ENCODE measurements at regions not wholly inside any gene's neighbourhood (a gene's known extent, or its start where the extent isn't known, plus 50 kb on each side); places are given as distances from the start of the nearest gene placed in this dataset.

DNA sequence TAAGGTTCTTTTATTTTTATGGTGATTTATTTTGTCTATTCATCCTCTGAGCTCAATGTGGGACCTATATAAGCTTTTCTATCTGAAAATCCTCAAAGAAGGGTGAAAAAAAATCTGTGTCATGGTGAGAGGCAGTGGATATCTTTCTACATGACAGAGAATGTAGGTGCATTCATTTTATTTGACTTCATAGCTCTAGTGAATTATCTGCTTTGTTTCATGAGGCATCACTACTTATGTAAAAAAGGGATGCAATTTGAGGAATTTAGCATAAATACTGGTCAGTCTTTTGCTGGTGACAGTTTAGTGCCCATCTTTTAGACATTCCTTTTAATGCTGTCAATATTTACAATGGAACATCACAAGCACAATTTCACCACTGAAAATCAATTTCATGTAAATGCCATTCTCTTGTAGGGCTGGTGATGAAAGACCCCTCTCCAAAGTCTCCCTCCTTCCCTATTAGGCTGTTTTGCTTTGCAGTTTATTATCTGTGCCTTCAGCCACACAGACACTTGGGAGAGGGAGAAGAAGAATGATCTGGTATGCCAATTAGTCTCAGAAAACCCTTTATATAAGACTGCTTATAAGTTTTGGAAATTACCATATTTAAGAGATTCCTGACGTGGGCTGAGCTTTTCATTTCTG lies 148.3 kb upstream of the NXPH2 start:
- Mint-ChIP-seq H3K4me3 (no peak overlapping the region), H3K9me3 (peaks cover 27% of the 10 kb centered on the region), H3K4me1 (ENCODE audit: low read depth) (no peaks in the 10 kb centered on the region), H3K27me3 (no peaks in the 10 kb centered on the region), H3K27ac (no peak overlapping the region), H3K36me3 (ENCODE audit: low read depth) (no peaks in the 10 kb centered on the region)
- intact Hi-C loops (cut with micrococcal nuclease): no loop called here

DNA sequence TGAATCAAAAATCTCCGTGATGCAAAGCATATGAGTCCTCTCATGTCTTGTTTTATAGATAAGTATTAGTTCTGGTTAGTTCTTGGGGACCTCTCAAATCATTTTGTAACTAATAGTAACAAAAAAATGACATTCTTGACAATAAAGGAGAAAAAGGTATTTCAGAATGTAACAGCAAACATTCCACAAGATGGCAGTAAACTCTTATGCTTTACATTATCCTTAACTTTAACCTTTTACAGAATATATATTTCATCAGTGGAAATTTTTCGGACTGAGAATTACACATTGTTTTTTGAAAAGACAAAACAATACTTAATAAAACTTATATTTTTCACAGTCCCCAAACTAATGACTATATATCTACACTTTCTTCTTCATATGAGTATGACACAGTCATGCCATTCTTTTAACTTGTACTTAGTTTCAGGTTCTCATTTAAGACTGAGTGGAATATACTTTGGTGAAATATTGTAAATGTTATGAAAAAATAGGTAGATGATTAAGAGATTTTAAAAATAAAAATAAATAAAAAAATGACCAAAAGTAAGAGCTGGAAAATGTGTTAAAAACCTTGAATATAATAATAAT lies 142.9 kb upstream of the NXPH2 start:
- no peaks in the 10 kb centered on the region for H3K36me3 Mint-ChIP-seq (ENCODE audit: low read depth)
- H3K27me3 Mint-ChIP-seq: no peaks in the 10 kb centered on the region
- H3K27ac Mint-ChIP-seq: no peak overlapping the region
- intact Hi-C loops (cut with micrococcal nuclease): no loop called here
- H3K4me3 Mint-ChIP-seq: no peak overlapping the region
- no peaks in the 10 kb centered on the region for H3K4me1 Mint-ChIP-seq (ENCODE audit: low read depth)
- H3K9me3 Mint-ChIP-seq: no peaks in the 10 kb centered on the region

DNA sequence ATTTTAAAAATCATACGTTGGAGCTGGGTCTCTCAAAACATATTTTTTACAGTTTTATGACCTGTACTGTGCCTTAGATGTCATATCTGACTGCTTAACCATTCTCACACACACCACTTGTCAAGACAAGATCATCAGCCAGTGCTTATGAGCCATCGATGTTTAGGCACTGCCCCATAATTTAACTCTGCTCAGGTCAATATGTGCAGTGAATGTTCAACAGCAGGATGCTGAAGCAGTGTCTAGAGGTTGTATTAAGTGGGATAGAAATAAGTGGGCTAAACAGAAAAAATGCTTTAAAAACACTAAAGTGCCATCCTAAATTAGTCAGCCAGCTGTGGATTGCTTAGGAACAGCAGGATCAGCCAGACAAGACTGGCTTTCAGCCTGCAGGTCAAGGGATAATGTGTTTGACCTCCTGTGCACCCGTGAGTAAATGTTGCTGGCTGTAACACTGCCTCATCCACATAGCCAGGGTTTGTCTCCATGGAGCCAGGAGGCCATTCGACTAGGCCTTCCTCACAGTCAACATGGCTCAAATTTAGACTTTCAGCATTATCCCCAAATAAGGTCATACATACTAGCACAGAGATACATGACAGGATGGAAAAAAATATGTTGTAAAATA lies 139.0 kb upstream of the NXPH2 start:
- intact Hi-C loops (cut with micrococcal nuclease): no loop called here
- H3K36me3 Mint-ChIP-seq (ENCODE audit: low read depth): no peaks in the 10 kb centered on the region
- no peak overlapping the region for H3K27ac Mint-ChIP-seq
- H3K4me1 Mint-ChIP-seq (ENCODE audit: low read depth): no peaks in the 10 kb centered on the region
- H3K4me3 Mint-ChIP-seq: no peak overlapping the region
- H3K27me3 Mint-ChIP-seq: no peaks in the 10 kb centered on the region
- H3K9me3 Mint-ChIP-seq: no peaks in the 10 kb centered on the region

DNA sequence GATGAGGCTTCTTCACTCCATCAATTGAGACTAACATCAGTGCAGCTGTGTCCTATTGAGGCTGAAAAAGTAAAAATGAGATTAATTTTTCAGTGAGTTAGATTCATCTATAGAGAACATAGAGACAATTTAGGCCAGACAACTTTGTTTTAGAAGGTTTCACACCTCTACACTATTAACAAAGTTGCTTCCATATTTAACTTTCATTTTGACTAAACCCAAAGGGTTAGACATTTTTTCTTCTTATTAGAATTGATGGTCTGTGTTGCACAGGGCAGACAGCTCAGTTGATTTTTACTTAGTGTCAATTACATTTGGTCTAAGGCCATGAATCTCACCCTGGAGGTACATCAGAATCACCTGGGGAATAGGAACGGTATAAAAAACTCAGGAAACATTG lies 130.2 kb upstream of the NXPH2 start:
- H3K27ac Mint-ChIP-seq: no peak overlapping the region
- H3K36me3 Mint-ChIP-seq (ENCODE audit: low read depth): no peaks in the 10 kb centered on the region
- H3K27me3 Mint-ChIP-seq: no peaks in the 10 kb centered on the region
- peaks cover 15% of the 10 kb centered on the region for H3K9me3 Mint-ChIP-seq
- no peaks in the 10 kb centered on the region for H3K4me1 Mint-ChIP-seq (ENCODE audit: low read depth)
- intact Hi-C loops (cut with micrococcal nuclease): no loop called here
- no peak overlapping the region for H3K4me3 Mint-ChIP-seq

DNA sequence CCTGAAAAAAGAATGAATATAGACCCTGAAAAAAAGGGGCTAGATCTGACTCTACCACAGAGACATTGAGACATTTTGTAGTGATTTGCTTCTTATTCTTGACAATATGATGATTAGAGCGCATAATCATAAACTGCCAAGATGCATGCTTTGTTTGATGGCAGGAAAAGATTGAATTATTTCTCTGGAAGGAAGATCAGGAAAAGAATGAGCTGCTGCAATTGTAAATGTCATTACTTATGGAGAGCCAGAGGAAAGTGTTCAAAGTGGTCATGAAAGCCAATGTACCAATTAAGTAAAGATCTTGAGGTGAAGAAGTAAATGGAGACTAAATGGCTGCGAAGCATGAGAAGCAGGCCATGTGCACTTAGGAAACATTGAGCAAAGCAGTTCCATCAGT lies 126.4 kb upstream of the NXPH2 start:
- Mint-ChIP-seq H3K27ac (no peak overlapping the region), H3K27me3 (no peaks in the 10 kb centered on the region), H3K4me1 (ENCODE audit: low read depth) (no peaks in the 10 kb centered on the region), H3K4me3 (no peak overlapping the region), H3K9me3 (peaks cover 20% of the 10 kb centered on the region), H3K36me3 (ENCODE audit: low read depth) (no peaks in the 10 kb centered on the region)
- intact Hi-C loops (cut with micrococcal nuclease): no loop called here

DNA sequence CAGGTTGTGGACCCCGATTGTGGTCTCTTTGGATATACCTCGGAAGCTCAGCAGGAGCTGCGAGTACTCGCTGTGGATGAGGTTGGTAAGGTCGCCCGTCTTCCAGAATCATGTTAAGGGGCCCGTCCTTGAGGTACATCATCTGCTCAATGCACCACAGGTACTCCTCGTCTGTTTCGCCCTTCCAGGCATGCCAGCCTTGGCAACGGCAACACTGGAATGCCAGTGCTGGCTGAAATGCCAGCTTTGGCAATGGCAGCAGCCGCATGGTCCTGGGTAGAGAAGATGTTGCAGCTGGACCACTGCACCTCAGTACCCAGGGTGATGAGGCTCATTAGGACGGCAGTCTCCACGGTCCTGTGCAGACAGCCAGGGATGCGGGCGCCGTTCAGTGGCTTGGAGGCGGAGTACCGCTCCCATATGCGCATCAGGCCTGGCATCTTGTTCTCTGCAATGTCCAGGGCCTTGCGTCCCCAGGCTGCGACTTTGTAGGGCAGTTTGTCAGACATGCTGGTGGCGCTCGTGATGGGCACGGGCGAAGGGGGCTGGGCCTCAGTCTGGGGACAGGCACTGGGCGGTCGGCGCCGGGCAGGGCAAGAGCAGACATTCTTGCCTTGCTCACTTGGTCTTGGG lies 122.2 kb upstream of the NXPH2 start:
- intact Hi-C loops (cut with micrococcal nuclease): no loop called here
- H3K27ac Mint-ChIP-seq: no peak overlapping the region
- H3K27me3 Mint-ChIP-seq: no peaks in the 10 kb centered on the region
- no peaks in the 10 kb centered on the region for H3K4me1 Mint-ChIP-seq (ENCODE audit: low read depth)
- H3K4me3 Mint-ChIP-seq: no peak overlapping the region
- peaks cover 17% of the 10 kb centered on the region for H3K9me3 Mint-ChIP-seq
- no peaks in the 10 kb centered on the region for H3K36me3 Mint-ChIP-seq (ENCODE audit: low read depth)

DNA sequence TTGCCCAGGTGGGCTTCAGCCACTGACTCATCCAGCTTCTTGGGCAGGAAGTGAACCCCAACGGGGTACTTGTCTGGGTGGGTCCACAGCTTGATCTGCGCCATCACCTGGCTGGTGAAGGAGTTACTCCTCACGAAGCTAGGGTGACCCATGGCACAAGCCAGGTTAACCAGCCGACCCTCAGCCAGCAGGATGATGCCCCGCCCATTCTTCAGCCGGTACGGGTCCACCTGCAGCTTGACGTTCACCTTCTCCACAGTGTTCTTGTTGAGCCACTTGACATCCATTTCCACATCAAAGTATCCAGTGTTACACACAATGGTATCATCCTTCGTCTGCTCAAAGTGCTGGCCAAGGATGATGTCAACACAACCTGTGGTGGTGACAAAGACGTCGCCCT lies 121.3 kb upstream of the NXPH2 start:
- no peaks in the 10 kb centered on the region for H3K4me1 Mint-ChIP-seq (ENCODE audit: low read depth)
- H3K4me3 Mint-ChIP-seq: no peak overlapping the region
- intact Hi-C loops (cut with micrococcal nuclease): no loop called here
- H3K27me3 Mint-ChIP-seq: no peaks in the 10 kb centered on the region
- H3K9me3 Mint-ChIP-seq: peaks cover 17% of the 10 kb centered on the region
- H3K36me3 Mint-ChIP-seq (ENCODE audit: low read depth): no peaks in the 10 kb centered on the region
- no peak overlapping the region for H3K27ac Mint-ChIP-seq

DNA sequence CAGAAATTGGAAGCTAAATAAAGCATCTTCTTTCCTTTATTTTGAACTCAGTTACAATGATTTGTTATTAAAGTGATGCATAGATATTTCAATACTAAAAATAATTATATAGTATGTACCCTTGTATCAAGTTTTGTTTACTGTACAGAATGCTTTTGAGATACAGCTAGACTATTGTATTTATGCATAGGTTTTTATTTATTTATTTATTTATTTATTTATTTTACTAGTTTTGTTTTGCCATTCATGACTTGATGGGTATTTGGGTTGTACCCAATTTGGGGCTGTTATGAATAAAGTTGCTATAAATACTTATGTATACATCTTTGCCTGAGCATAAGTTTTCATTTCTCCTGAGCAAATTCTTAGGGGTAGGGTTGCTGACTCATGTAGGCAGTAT lies 118.7 kb upstream of the NXPH2 start:
- intact Hi-C loops (cut with micrococcal nuclease): no loop called here
- Mint-ChIP-seq H3K4me3 (no peak overlapping the region), H3K36me3 (ENCODE audit: low read depth) (no peaks in the 10 kb centered on the region), H3K27me3 (no peaks in the 10 kb centered on the region), H3K4me1 (ENCODE audit: low read depth) (no peaks in the 10 kb centered on the region), H3K9me3 (peaks cover 18% of the 10 kb centered on the region), H3K27ac (no peak overlapping the region)

DNA sequence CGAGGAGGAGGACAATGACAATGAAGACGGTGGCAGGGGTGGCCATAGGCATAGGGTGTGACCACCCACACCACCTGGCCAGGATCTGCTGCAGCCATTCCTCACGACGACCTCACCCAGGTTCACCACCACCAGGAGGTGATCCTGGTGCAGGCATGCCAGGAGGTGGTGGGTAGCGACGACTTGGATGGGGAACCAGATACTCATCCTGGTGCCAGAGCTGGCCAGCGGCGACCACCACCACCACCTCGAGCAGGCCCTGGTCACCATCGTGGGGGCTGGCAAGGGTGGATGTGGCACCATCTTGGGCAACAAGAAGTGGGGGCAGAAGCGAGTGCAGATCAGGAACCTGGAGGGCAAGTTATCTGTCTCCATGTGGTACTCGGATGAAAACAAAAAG lies 117.1 kb upstream of the NXPH2 start:
- Mint-ChIP-seq H3K36me3 (ENCODE audit: low read depth) (no peaks in the 10 kb centered on the region), H3K27me3 (no peaks in the 10 kb centered on the region), H3K4me3 (no peak overlapping the region), H3K27ac (no peak overlapping the region), H3K4me1 (ENCODE audit: low read depth) (no peaks in the 10 kb centered on the region), H3K9me3 (peaks cover 24% of the 10 kb centered on the region)
- intact Hi-C loops (cut with micrococcal nuclease): no loop called here

DNA sequence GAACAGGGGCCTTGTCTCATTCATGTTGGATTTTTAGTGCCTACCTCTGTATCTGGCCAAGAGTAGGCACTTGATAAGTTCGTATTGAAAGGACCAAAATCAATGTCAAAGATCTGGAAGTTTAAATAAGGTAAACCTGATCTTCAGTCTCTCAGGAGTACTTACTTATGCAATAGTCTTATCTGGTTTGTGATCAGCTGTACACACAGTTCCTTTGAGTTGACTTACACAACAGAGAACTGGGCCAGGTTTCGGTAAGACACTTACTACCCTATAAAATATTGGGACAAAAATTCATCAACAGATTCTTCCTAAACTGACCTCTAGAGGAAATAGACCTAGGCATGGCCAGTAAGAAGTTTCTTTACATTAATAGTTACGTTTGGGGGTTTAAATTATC lies 113.6 kb upstream of the NXPH2 start:
- H3K27me3 Mint-ChIP-seq: no peaks in the 10 kb centered on the region
- no peak overlapping the region for H3K27ac Mint-ChIP-seq
- peaks cover 14% of the 10 kb centered on the region for H3K9me3 Mint-ChIP-seq

DNA sequence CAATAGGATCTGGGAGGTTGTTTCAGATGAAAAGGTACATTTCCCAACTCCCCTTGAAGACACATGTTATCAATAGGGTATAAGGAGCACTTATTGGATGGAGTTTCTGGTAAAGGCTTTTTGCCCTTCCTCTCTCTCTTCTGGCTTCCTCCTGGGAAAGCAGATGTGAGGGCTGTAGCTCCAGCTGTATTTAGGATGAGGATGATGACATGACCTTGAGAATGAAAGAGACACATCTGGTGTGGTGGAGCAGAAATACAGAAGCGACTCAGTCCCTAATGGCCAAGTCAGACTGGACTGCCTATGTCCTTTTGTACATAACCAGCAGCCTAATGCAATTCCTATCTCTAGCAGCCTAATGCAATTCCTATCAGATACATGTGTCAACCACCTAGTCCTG lies 100.9 kb upstream of the NXPH2 start:
- H3K27ac Mint-ChIP-seq: no peak overlapping the region
- no peaks in the 10 kb centered on the region for H3K4me1 Mint-ChIP-seq (ENCODE audit: low read depth)
- H3K36me3 Mint-ChIP-seq (ENCODE audit: low read depth): no peaks in the 10 kb centered on the region
- H3K9me3 Mint-ChIP-seq: peaks cover under 1% of the 10 kb centered on the region
- no peaks in the 10 kb centered on the region for H3K27me3 Mint-ChIP-seq
- intact Hi-C loops (cut with micrococcal nuclease): no loop called here
- H3K4me3 Mint-ChIP-seq: no peak overlapping the region

More for the DNA sequence above, 113.6 kb upstream of the NXPH2 start:
- intact Hi-C loops (cut with micrococcal nuclease): no loop called here
- Mint-ChIP-seq H3K36me3 (ENCODE audit: low read depth) (no peaks in the 10 kb centered on the region), H3K4me3 (no peak overlapping the region), H3K4me1 (ENCODE audit: low read depth) (no peaks in the 10 kb centered on the region)

DNA sequence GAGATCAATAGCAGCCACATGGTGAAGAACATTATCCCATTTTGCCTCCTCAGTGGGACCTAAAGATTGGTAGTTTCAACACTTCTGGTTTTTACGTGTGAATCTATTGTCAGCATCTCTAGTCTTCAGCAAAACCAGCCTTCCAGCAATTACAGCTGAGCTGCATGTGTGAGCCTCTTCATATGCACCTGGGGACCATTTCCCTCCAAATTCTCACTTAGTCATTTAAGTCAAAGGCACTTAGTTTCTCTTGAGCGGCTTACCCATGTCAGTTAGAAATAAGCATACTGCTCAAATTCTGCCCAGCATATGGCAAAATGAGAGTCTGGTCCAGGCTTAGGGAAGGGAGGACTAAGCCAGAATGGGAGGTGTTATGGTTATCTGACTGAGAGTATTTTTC lies 99.7 kb upstream of the NXPH2 start:
- no peak overlapping the region for H3K4me3 Mint-ChIP-seq
- H3K27me3 Mint-ChIP-seq: no peaks in the 10 kb centered on the region
- no peak overlapping the region for H3K27ac Mint-ChIP-seq
- H3K9me3 Mint-ChIP-seq: no peaks in the 10 kb centered on the region
- H3K36me3 Mint-ChIP-seq (ENCODE audit: low read depth): no peaks in the 10 kb centered on the region
- no peaks in the 10 kb centered on the region for H3K4me1 Mint-ChIP-seq (ENCODE audit: low read depth)
- intact Hi-C loops (cut with micrococcal nuclease): no loop called here

DNA sequence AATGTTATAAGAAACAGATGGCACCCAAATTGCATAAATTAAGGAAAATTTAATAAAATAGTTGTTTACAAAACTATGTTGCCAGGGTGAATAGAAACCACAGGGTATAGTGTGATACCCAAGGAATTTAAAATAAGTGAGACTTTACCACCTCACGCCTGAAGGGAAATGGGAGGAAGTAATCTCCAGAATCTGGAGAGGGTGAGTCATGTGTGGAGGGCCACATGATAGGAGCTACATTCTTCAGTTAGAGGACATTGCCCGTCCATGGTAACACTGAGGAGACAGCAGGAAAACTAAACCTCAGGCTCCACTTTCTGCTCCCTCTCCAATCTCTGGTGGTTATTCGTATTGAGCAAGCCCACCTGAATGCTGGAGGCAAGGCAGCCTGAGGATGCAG lies 97.2 kb upstream of the NXPH2 start:
- Mint-ChIP-seq H3K4me3 (no peak overlapping the region), H3K9me3 (no peaks in the 10 kb centered on the region), H3K27ac (no peak overlapping the region), H3K4me1 (ENCODE audit: low read depth) (no peaks in the 10 kb centered on the region), H3K36me3 (ENCODE audit: low read depth) (no peaks in the 10 kb centered on the region), H3K27me3 (no peaks in the 10 kb centered on the region)
- intact Hi-C loops (cut with micrococcal nuclease): no loop called here

DNA sequence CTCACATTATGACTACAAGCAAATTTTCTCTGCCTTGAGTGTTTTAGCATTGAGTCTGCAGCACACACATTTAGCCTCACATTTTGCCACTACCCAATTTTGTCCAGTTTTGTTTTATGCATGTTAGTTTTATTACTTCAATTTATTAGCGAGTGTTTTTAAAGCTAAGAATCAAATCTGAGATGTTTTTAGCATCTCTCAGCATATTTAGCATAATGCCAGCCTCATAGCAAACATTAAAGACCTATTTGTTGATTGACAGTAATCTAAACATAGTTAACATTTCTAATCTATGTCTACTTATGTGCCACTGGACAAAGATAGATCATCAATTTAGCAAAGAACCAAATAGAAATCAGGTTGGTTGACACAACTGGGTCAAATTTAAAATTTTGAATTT lies 94.1 kb upstream of the NXPH2 start:
- no peak overlapping the region for H3K27ac Mint-ChIP-seq

More for the DNA sequence above, 94.1 kb upstream of the NXPH2 start:
- H3K27me3 Mint-ChIP-seq: no peaks in the 10 kb centered on the region
- no peaks in the 10 kb centered on the region for H3K4me1 Mint-ChIP-seq (ENCODE audit: low read depth)
- H3K4me3 Mint-ChIP-seq: no peak overlapping the region
- no peaks in the 10 kb centered on the region for H3K9me3 Mint-ChIP-seq
- intact Hi-C loops (cut with micrococcal nuclease): no loop called here
- no peaks in the 10 kb centered on the region for H3K36me3 Mint-ChIP-seq (ENCODE audit: low read depth)
